ENCODE measurements at regions not wholly inside any gene's neighbourhood (a gene's known extent, or its start where the extent isn't known, plus 50 kb on each side); places are given as distances from the start of the nearest gene placed in this dataset.

GRCh38 chr12:67855103-67855502 is 134.1 kb upstream of the IFNG-AS1 start:
- in situ Hi-C loops (cut with MboI; ENCODE audit: low pct_unique_long_range_greater_than_20kb, low sequenced_read_pairs, unreplicated experiment): no loop called here
- DNase-seq (ENCODE audit: low spot score): no peak
- TF ChIP-seq CTCF (IDR thresholded peaks at IDR 0.05; ENCODE audit: extremely low read depth, insufficient read depth, missing control alignments): no peak

GRCh38 chr12:67871231-67871630 is 118.0 kb upstream of the IFNG-AS1 start:
- DNase-seq (ENCODE audit: low spot score): no peak
- in situ Hi-C loops (cut with MboI; ENCODE audit: low pct_unique_long_range_greater_than_20kb, low sequenced_read_pairs, unreplicated experiment): no loop called here
- no peak for TF ChIP-seq CTCF (IDR thresholded peaks at IDR 0.05; ENCODE audit: extremely low read depth, insufficient read depth, missing control alignments)

GRCh38 chr12:67873355-67873754 is 115.9 kb upstream of the IFNG-AS1 start:
- no peak for TF ChIP-seq CTCF (IDR thresholded peaks at IDR 0.05; ENCODE audit: extremely low read depth, insufficient read depth, missing control alignments)
- DNase-seq (ENCODE audit: low spot score): no peak
- in situ Hi-C loops (cut with MboI; ENCODE audit: low pct_unique_long_range_greater_than_20kb, low sequenced_read_pairs, unreplicated experiment): no loop called here

- in situ Hi-C loops (cut with MboI; ENCODE audit: low pct_unique_long_range_greater_than_20kb, low sequenced_read_pairs, unreplicated experiment): no loop called here
- no peak for TF ChIP-seq CTCF (IDR thresholded peaks at IDR 0.05; ENCODE audit: extremely low read depth, insufficient read depth, missing control alignments)
- no peak for DNase-seq (ENCODE audit: low spot score)
Observed at GRCh38 chr12:67876305-67876915, 112.8 kb upstream of the IFNG-AS1 start.

GRCh38 chr12:67877727-67878126 is 111.5 kb upstream of the IFNG-AS1 start:
- in situ Hi-C loops (cut with MboI; ENCODE audit: low pct_unique_long_range_greater_than_20kb, low sequenced_read_pairs, unreplicated experiment): no loop called here
- no peak for TF ChIP-seq CTCF (IDR thresholded peaks at IDR 0.05; ENCODE audit: extremely low read depth, insufficient read depth, missing control alignments)
- DNase-seq (ENCODE audit: low spot score): no peak

- DNase-seq (ENCODE audit: low spot score): no peak
- in situ Hi-C loops (cut with MboI; ENCODE audit: low pct_unique_long_range_greater_than_20kb, low sequenced_read_pairs, unreplicated experiment): no loop called here
- TF ChIP-seq CTCF (IDR thresholded peaks at IDR 0.05; ENCODE audit: extremely low read depth, insufficient read depth, missing control alignments): no peak
Observed at GRCh38 chr12:67879937-67880336, 109.3 kb upstream of the IFNG-AS1 start.

- TF ChIP-seq CTCF (IDR thresholded peaks at IDR 0.05; ENCODE audit: extremely low read depth, insufficient read depth, missing control alignments): no peak
- in situ Hi-C loops (cut with MboI; ENCODE audit: low pct_unique_long_range_greater_than_20kb, low sequenced_read_pairs, unreplicated experiment): no loop called here
- no peak for DNase-seq (ENCODE audit: low spot score)
Observed at GRCh38 chr12:67881565-67881964, 107.7 kb upstream of the IFNG-AS1 start.
